GM21528 (cell line): ENCODE measurements at regions not wholly inside any gene's neighbourhood (a gene's known extent, or its start where the extent isn't known, plus 50 kb on each side); places are given as distances from the start of the nearest gene placed in this dataset.
"Not testable (repeated sequence)": the region's sequence is repeated elsewhere in the genome, so short reads cannot be mapped to it uniquely, and the experiment has no call there.

Experiments
- ATAC-seq: cut with Tn5 transposase; IDR thresholded peaks from one replicate; pipeline ENCODE4 v1.9.1; 2021; ENCODE audit warnings: mild to moderate bottlenecking, moderate library complexity; ENCODE audit not compliant: unreplicated experiment, low FRiP score

DNA sequence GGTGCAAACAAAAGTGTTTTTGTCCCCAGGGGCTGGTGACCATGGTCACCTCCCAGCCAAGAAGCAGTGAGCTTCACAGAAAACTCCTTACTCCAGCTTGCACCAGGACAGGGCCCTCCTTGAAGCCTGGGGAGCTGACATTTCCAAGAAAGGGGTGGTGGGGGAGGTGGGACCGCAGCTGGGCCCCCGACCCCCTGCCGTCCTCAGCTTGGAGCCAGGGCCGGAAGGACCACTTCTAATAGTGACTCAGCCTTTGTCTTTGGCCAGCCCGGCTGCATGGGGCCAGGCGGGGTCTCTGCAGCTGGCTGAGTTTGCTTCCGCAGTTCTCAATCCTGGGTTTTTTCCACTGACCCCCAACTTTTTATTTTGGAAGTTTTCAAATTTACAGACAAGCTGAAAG is 136.5 kb upstream of the POU3F1 start:
- ATAC-seq: no peak

DNA sequence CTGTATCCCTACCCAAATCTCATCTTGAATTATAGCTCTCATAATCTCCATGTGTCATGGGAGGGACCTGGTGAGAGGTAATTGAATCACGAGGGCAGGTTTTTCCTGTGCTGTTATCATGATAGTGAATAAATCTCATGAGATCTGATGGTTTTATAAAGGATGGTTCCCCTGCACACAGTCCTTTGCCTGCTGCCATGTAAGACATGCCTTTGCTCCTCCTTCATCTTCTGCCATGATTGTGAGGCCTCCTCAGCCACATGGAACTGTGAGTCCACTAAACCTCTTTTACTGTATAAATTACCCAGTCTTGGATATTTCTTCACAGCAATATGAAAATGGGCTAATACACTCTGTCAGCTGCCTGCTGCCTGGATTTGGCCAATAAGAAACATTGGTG is 133.8 kb upstream of the POU3F1 start:
- ATAC-seq: not testable (repeated sequence)

DNA sequence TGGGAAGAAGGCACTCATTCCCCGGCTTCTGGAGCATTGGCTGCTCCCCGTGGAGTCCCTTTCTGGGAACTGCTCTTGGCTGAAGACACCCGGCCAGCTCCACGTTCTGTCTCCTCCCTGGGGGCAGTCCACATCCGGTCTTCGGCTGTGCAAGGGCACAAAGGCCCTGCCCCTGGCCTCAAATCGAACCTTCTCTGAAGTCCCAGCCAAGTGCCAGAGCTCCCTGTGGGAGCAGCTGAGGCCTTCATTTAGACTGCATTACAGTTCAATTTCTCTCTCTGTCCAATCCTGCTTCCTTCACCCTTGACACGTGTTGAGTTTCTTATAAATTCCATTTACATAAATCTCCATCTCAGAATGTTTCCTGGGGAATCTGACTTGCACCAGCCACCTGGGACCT is 132.9 kb upstream of the POU3F1 start:
- no peak for ATAC-seq

DNA sequence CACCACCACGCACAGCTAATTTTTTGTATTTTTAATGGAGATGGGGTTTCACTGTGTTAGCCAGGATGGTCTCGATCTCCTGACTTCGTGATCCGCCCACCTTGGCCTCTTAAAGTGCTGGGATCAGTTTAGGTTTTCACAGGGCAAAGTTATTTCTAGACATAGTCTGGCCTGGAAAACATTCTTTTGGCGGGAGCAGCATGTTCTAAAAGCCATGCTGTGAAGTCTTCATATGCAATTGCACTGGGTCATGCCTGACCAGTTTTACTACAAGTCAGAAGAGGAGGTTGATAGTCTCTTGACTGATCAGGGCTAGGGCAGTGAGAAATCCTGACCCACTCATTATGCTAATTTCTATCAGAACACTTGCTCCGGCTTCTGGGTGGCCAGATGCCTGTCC is 131.6 kb upstream of the POU3F1 start:
- no peak for ATAC-seq

DNA sequence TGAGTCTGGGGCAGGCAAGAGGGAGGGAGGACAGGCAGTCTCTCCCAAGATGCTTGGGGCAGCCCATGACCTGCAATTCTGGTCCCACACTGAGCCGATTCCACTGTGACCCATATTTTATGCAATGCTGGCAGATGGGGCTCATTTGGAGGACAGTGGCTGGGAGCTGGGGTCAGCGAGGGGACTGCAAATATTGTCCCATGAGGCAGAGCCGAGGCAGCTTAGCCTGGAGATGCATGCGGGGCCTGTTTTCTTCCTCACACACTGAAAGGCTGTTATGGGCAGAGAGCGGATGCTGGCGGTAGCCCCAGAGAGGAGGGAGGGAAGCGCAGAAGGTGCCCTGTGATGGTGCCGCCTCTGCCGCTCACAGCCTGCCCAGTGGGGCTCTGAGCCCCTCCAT is 128.5 kb upstream of the POU3F1 start:
- no peak for ATAC-seq

DNA sequence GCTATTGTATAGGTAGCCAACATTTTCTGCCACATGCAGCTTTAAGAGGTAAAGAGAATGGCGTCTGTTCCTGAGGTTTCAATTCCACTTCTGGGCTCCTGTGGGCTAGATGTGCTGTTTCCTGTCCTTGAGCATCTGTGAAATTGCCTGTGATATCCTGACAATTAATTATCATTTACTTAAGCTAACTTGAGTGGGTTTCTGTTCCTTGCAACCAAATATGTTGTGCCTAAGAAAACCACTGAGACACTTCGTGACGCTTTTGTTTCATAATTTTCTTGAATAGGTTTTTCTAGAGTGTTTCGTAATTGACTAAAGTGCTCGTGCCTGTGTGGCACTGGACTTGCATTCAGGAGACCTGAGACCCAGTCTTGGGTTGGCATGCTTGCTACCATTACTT is 127.3 kb upstream of the POU3F1 start:
- no peak for ATAC-seq

DNA sequence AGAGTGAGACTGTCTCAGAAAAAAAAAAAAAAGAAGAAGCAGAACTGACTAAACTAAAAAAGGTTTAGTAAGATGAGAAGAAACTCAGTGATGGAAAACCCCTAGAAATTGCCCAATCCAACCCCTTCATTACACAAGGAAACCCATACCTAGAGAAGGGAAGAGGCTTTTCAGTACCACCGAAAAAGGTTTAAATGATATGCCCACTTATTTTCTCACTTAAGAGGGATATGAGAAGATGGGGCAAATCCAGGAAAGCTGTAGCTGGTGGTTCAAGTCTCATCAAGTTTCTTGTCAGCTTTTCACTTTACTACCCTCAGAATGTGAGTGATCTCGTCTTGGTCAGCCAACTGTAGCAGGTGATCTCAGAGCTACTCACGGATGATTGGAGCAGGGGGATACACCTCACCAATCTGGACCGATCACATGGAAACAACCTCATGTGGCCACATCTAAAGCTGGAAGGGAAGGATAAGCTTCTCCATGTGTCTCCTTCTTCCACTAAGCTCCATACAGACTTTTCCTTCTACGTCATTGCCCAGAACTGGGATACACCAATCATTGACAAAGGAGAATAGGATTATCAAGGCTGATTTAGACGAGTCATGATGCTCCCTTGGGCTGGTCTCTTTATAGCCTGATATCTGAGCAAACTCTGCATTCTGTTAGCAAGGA is 126.7 kb upstream of the POU3F1 start:
- ATAC-seq: no peak

DNA sequence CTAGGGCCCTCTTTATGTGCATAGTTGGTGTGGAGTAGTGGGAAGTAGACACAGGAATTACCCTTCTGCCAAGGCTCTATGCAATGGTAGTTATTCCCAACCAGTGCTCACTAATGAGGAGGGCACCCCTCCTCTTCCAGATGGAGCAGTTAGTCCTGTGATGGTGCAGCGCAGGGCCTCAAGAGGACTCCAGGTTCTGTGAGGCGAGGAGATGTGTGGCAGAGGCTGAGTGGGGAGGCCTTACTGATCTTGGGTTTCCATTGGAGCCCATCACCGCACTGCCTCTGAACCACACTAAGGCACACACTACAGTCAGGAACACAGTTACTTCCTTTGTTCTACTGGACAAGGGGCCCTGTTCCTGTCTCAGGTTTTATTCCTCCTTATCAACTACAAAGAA is 122.5 kb upstream of the POU3F1 start:
- no peak for ATAC-seq

DNA sequence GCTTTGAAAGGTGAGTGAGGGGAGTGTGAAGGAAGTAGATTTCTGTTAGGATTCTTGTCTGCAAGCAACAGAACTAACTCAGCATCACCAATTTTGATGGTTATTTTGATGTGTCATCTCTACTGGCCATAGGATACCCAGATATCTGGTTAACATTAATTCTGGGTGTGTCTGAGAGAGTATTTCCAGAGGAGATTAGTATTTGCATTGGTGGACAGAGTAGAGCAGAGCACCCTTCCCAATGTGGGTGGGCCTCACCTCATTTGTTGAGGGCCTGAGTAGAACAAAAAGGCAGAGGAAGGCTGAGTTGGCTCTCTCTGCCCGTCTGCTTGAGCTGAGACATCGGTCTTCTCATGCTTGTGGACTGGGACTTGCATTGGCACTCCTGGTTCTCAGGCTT is 121.8 kb upstream of the POU3F1 start:
- no peak for ATAC-seq

DNA sequence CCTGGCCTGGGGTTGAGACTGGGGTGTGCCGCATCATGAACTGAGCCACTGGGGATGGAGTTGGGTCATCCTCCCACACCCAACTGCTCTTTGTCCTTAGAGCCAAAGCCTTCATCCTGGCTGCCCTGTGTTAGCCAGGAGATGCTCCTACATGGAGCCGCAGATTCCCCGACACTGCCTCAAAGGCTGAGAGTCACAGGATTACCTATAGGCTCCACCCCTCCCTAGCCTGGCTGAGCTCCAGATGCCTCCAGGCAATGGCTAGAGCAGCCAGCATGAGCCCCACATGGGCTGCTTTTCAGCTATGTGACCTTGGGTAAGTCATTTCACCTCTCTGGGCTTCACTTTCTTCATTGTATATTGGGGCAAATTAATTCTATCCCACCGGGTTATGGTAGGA is 119.9 kb upstream of the POU3F1 start:
- ATAC-seq: no peak

DNA sequence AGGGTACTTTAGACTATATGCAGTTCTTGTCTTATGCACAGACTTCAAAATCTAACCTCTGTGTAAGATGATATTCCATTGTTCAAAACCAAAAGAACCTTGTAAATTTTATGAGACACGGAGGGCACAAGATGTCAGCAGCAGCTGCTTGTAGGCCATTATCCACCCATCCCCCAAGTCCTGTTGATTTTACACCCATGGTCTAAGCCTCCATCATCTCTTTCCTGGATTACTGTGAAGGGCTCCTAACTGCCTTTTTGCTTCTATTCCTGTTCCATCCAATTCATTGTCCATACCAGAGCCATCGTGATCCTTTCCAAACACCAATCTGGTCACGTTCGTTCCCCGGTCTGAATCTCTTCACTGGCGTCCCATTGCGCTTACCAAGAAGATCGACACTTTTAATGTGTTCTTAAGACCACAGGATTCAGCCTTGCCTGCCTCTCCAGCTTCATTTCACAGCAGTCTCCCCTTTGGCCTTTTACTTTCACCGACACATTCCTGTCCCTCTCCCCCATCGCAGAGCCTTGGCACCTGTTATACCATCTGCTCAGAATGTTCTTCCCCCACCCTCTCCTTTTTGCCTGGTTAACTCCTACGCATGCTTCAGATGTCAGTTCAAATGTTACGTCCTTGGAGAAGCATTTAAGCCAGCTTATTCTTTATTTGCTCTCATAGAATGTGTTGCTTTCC is 107.3 kb upstream of the POU3F1 start:
- ATAC-seq: no peak

DNA sequence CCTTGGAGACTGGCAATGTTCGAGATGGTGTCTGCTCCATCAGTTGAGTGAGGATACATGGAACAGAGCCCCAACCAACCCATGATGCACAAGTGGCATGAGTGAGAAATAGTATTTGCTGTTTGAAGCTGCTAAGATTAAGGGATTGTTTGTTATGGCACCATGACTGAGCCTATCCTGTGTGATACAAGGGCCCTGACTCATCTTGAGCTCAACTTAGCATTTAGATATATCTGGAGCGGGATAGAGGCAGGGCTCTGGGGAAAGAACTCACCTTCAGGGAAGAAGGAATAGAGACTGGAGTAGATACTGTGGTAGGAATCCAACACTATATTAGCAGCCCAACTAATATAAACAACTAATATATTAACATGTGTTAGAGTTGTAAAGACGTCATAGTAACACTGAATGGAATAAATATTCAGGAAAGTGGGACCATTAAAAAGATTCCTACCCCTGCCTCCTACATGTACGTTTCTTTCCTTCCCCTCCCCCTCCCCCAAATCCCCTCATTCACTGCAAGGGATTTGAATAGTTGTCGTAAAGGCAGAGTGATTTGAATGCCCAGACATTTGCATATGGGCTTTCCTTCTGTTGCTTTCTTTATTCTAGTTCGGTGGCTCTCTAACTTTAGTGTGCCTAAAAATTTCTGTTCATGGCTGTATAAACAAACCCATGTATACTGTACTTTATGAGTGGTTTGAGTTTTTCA is 106.6 kb upstream of the POU3F1 start:
- ATAC-seq: no peak

DNA sequence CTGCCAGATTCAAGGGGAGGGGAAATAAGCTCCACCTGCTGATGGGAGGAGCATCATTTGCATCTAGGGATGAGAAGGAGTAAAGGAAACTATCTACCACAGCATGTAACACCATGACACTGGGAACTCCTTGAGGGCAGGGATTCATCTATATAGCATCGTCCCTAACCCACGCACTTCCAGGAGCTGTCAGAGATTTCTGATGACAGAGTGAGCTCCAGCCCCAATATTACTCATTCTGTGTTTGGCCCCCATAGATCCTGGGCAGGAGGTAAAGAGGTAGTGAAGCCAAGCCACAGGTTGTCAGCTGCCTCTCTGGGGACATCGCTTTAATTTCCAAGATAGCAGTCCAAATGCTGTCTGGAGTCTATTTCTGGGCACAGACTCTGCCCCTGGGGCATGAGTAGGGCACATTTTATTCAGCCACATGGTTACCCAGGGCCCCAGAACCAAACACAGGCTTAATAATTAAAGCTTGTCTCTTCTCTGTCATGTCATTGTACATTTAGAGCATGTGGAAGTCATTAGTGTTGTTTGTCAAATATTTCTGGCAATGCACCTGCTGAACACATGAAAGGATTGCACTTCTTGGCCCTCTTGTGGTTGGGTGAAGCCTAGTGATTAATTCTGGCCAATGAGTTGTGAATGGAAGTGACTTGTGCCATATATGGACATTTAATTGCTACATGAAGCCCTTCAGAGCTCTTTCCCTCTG is 105.9 kb upstream of the POU3F1 start:
- no peak for ATAC-seq

DNA sequence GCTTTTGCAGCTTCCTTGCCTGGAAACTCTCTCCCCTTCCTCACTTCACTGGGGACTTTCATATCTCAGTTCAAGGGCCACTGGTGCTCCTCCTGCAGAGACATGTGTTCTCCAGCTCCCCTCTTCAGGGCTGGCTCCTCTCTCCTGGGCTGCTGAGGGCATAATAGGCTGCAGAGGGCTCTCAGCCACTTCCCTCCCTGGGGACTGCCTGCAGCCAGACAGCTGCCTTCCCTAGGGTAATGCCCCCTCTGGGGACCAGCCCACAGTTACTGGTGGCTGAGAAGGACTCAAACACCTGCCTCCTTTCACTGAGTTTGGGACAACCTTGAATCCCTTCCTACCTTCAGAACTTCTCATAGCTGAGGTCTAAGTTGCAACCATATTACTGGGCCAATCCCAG is 104.8 kb upstream of the POU3F1 start:
- no peak for ATAC-seq

DNA sequence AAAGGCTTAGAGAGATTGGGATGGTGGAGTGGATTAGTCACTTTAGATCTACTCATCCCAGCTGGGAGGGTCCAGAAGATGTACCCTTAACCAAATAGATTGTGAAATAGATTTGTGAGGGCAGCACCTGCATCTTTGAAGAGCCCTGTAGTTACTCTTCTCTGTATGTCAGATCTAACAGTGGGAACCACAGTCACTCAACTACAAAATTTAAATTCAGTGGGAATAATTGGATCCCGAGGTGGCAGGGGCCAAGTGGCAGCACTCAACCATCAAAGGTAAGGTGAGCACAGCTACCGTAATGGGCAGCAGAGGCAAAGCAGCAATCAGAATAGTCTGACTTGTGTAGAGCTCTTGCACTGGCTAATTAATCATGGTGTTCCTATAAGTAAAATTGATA is 99.5 kb upstream of the POU3F1 start:
- ATAC-seq: not testable (repeated sequence)

DNA sequence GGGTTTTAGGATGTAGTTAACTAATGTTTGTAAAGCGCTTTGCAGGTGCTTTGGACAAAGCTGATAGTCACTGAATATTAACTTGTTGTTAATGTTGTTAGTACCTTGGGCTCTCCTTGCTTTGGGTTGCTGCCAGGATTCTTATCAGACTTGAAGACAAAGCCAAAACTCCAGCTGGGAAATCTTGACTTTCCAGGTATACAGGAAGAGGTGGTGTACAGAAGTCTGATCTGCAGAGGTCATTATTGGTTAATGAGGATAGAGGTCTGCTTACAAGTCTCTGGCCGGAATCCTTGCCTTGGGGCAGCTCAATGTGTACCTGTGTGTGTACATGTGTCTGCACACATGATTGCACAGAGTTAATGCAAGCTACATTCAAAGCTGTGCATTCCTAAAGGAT is 96.0 kb upstream of the POU3F1 start:
- ATAC-seq: no peak

DNA sequence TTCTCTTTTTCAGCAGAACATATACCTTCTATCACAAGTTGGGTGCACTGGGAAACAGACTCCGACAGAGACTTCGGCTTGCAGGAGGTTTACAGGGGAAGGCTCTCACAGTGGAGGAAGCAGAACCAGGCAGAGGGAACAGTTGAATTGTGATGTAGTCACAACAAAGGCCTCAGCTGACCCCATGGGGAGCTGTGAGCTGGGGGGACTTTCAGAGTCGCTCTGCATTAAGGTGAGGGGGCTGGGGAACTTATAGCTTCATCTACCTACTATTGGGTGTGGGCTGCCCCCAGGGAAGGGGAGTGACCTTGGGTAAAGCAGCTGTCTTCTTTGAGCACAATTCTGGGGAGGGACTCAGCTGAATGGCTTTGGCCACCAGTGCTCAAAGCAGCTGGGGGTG is 94.9 kb upstream of the POU3F1 start:
- ATAC-seq: no peak

DNA sequence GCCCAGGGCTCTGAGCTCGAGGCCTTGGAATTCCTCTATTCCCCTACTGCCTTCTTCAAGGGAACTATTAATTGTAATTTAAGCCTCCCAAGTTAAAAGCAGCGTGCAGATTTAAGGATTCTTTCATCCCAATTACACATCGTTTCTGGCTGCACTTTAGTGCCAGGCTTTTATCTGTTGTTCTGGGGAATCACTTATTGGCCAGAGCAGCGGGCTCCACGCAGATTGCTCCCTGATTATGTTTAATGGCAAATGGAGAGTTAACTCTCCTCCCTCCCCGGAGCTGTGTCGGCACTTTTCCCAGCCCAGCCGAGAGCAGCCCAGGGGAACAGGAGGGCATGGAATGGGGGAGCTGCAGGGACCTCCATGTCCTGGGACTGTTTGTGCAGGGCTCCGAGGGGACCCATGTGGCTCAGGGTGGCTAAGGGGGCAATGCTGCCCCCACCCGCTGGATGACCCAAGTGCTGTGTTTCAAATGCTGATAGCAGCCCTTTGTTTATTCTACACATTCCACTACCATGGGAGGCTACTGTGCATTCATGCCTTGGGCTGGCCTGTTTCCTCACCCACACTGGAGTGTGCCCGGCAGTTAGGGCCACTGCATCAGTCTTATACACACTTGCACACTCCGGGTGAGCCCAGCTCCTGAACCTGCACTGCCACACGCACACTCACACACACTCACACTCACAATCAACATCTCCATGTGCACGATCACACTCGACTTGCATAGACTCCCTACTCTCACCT is 93.3 kb upstream of the POU3F1 start:
- no peak for ATAC-seq

DNA sequence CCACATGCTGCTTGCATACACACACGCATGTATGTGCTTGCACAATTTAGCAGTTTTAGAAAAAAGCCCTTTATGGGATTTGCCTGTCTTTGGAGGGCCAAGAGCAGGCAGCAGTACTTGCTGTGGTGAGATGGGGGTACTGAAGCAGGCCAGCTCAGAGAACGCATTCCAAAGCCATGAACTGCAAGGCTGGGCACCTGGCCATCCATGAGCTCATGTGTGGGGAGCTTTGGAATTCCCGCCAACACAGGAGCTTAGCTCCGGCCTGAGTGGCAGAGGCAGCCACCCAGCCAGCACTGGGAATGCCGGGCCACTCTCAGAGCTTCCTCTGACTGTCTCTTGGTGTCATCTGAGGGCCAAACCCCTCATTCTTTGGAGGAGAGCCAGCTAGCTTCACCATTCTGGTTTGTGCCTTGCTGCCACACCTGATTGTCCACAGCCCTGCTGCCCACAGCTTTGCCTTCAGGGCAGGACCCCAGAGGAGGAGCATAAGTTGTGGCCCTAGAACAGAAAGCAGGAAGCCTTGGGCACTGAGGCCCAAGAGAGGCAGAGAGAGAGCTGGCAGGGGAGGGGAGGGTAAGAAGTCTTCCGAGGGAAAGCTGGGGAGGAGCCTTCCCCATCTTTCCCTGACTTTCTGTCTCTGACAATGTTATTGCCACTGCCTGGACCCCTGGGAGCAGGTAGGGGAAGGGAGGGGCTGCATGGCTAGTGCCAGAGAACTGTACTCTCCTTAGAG is 92.1 kb upstream of the POU3F1 start:
- no peak for ATAC-seq

DNA sequence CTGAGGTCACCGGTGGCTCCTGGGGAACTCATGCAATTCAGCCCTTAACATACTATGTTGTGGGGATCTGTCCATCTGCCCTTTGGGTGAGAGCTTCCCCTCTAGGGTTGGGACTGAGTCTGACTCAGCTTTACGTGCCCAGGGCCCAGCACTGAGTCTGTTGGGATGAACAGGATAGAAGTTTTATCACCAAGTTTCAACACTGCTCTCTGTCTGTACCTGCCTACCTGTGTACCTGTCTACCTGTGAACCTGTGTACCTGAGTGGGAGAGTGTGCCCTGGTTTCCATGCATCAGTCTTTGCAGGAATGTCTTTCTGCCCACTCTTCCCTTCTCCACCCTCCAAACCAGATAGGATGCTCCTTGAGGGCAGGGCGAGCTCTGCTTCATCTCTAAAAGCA is 90.6 kb upstream of the POU3F1 start:
- no peak for ATAC-seq
